NT2/D1 (cell line): ENCODE measurements at regions not wholly inside any gene's neighbourhood (a gene's known extent, or its start where the extent isn't known, plus 50 kb on each side); places are given as distances from the start of the nearest gene placed in this dataset.

Experiments used
- DNase-seq: peaks from one replicate; pipeline ENCODE4 v3.0.0-alpha.2; 2011; ENCODE audit warnings: low read depth, low spot score
- H3K27me3 ChIP-seq: 2 replicates; pipeline ENCODE4 v1.6.0; 2011; ENCODE audit warnings: mild to moderate bottlenecking; ENCODE audit not compliant: insufficient read length, insufficient read depth
- H3K36me3 ChIP-seq: 2 replicates; pipeline ENCODE4 v1.6.1; 2011; ENCODE audit warnings: mild to moderate bottlenecking, low read length, mixed read lengths; ENCODE audit not compliant: insufficient read depth, insufficient read length
- H3K4me1 ChIP-seq: 2 replicates; pipeline ENCODE4 v1.5.1; 2011; ENCODE audit not compliant: insufficient read depth, insufficient read length
- H3K4me3 ChIP-seq: 2 replicates; pipeline ENCODE4 v1.5.1; 2011; ENCODE audit warnings: low read depth; ENCODE audit not compliant: insufficient read length
- H3K9ac ChIP-seq: 2 replicates; pipeline ENCODE4 v1.6.0; 2011; ENCODE audit warnings: low read depth; ENCODE audit not compliant: insufficient read length
- H3K9me3 ChIP-seq: 2 replicates; pipeline ENCODE4 v1.5.1; 2011; ENCODE audit warnings: mild to moderate bottlenecking, low read length; ENCODE audit not compliant: insufficient read depth
- SUZ12 ChIP-seq: IDR thresholded peaks from 2 replicates; pipeline ENCODE4 v1.6.1; 2011; ENCODE audit not compliant: insufficient read length, insufficient read depth; ENCODE audit errors: extremely low read depth
- YY1 ChIP-seq: IDR thresholded peaks from 2 replicates; pipeline ENCODE4 v1.6.1; 2011; ENCODE audit not compliant: insufficient read length, insufficient read depth
- ZNF274 ChIP-seq: IDR thresholded peaks from 2 replicates; pipeline ENCODE4 v1.6.1; 2011; ENCODE audit warnings: mild to moderate bottlenecking, low read depth, low read length

DNA sequence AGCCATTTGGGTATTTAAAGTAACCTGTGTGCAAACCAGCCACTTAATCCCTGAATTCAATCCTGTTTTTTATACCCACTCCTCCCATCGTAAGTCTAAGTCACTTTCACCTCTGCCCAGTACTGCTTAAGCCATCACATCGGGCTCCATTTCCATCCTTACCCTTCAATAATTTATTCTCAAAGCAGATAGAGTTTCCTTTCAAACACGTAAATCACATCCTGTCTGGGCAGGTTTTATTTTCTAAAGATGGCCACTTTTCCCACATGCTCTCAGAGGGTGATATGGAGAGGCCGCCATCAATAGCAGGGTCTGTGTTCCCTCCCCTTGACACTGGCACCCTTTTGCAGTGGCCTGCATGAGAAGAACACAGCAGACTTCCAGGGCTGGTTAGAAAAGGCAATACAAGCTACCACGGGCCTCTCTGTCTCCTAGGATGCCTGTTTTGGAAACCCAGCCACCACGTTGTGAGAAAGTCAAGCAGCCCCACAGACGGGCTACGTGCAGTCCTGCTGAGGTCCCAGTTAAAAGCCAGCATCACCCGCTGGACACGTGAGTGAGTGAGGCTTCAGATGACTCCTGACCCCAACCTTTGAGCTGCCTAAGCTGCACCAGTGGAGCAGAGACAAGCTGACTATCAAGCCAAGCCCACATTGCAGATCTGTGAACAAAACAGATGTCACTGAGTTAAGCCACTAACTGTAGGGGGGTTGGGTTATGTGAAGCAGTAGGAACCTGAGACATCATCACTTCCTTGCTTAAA lies 241.8 kb upstream of the SLCO3A1 start:
- DNase-seq, result no peak
- H3K9me3 ChIP-seq, result no peaks in the 10 kb centered on the region
- H3K9ac ChIP-seq, result no peak overlapping the region
- no peaks in the 10 kb centered on the region for H3K36me3 ChIP-seq
- H3K4me3 ChIP-seq, result no peak overlapping the region
- no peaks in the 10 kb centered on the region for H3K27me3 ChIP-seq
- H3K4me1 ChIP-seq, result no peaks in the 10 kb centered on the region
- TF ChIP-seq YY1 (no peak), SUZ12 (no peak), ZNF274 (no peak)

GRCh38 chr15:91620229-91620628 lies 233.3 kb upstream of the SLCO3A1 start:
- DNase-seq, result no peak
- TF ChIP-seq YY1 (no peak), SUZ12 (no peak), ZNF274 (no peak)
- Histone ChIP-seq H3K4me1 (no peaks in the 10 kb centered on the region), H3K9ac (no peak overlapping the region), H3K27me3 (no peaks in the 10 kb centered on the region), H3K9me3 (no peaks in the 10 kb centered on the region), H3K36me3 (no peaks in the 10 kb centered on the region), H3K4me3 (no peak overlapping the region)

DNA sequence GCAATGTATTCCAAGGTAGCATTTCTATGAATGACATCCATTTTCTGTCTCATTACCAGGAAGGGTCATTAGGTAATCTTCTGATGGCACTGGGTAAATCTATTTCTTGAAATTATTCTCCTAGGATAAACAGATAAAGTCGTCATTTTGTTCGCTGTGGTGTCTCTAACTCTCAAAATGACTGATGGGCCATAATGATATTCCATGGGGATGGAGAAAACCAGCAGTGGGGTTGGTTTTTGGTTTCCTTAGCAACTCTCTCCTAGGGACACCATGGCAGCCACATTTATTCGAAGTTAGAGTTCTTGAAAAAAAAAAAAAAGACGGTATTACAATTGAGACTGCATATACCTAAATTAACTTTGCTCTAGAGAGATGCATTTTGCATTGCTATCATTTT lies 231.3 kb upstream of the SLCO3A1 start:
- no peaks in the 10 kb centered on the region for H3K27me3 ChIP-seq
- H3K9ac ChIP-seq, result no peak overlapping the region
- TF ChIP-seq SUZ12 (no peak), ZNF274 (no peak), YY1 (no peak)
- DNase-seq, result no peak
- H3K4me3 ChIP-seq, result no peak overlapping the region
- peaks cover 2% of the 10 kb centered on the region for H3K4me1 ChIP-seq
- H3K9me3 ChIP-seq, result no peaks in the 10 kb centered on the region
- H3K36me3 ChIP-seq, result no peaks in the 10 kb centered on the region

- no peak overlapping the region for H3K9ac ChIP-seq
- H3K27me3 ChIP-seq, result no peaks in the 10 kb centered on the region
- H3K4me1 ChIP-seq, result peaks cover 8% of the 10 kb centered on the region
- DNase-seq, result no peak
- H3K36me3 ChIP-seq, result no peaks in the 10 kb centered on the region
- no peak overlapping the region for H3K4me3 ChIP-seq
- no peaks in the 10 kb centered on the region for H3K9me3 ChIP-seq
- no peak for TF ChIP-seq YY1
- TF ChIP-seq SUZ12, result no peak
- TF ChIP-seq ZNF274, result no peak
Observed at GRCh38 chr15:91622711-91623342, 230.7 kb upstream of the SLCO3A1 start.

GRCh38 chr15:91624353-91624968 lies 229.0 kb upstream of the SLCO3A1 start:
- no peak for DNase-seq
- no peaks in the 10 kb centered on the region for H3K36me3 ChIP-seq
- H3K4me3 ChIP-seq, result no peak overlapping the region
- no peak for TF ChIP-seq SUZ12
- H3K4me1 ChIP-seq, result peaks cover 8% of the 10 kb centered on the region
- 0 out of 2 replicates have a peak, but pooled peaks cover 4% of the 10 kb centered on the region for H3K9me3 ChIP-seq
- H3K27me3 ChIP-seq, result no peaks in the 10 kb centered on the region
- H3K9ac ChIP-seq, result no peak overlapping the region

DNA sequence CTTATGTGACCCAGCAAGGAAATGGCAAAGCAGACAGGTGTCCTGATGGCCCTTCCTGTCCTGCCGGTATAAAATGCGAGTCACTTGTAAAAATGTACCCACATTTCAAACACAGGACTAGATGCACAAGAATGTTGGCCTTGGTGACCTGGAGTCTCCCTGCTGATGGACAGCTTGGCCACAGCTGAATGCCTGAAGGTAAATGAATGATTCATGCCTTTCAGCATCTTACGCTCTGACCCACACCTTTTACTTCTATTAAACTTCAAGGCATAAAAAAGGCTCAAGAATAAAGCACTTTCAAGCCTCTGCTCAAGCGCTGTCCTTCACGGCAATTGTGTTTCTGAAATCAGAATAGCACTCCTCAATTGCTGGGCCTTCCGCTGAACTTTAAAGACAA lies 228.0 kb upstream of the SLCO3A1 start:
- no peak overlapping the region for H3K4me3 ChIP-seq
- peaks cover 8% of the 10 kb centered on the region for H3K4me1 ChIP-seq
- no peak for DNase-seq
- H3K27me3 ChIP-seq, result no peaks in the 10 kb centered on the region
- TF ChIP-seq YY1 (no peak), SUZ12 (no peak), ZNF274 (no peak)
- H3K36me3 ChIP-seq, result no peaks in the 10 kb centered on the region
- 0 out of 2 replicates have a peak, but pooled peaks cover 4% of the 10 kb centered on the region for H3K9me3 ChIP-seq
- no peak overlapping the region for H3K9ac ChIP-seq
